ENCODE measurements at regions not wholly inside any gene's neighbourhood (a gene's known extent, or its start where the extent isn't known, plus 50 kb on each side); places are given as distances from the start of the nearest gene placed in this dataset.
A peak's percentile ranks its signal among the peaks of the same experiment; 100 is the strongest.
"Not testable (repeated sequence)": the region's sequence is repeated elsewhere in the genome, so short reads cannot be mapped to it uniquely, and the experiment has no call there.

- Mint-ChIP-seq H3K36me3 (no peaks in the 10 kb centered on the region), H3K4me3 (no peak overlapping the region), H3K9me3 (no peaks in the 10 kb centered on the region), H3K27ac (no peak overlapping the region), H3K27me3 (no peaks in the 10 kb centered on the region), H3K4me1 (no peaks in the 10 kb centered on the region)
- POLR2A ChIA-PET: no interaction called here
- no peak for ATAC-seq (ENCODE audit: low read depth)
- DNase-seq: no peak
Observed at GRCh38 chr15:99873451-99873850, 140.2 kb upstream of the LYSMD4 start.

DNA sequence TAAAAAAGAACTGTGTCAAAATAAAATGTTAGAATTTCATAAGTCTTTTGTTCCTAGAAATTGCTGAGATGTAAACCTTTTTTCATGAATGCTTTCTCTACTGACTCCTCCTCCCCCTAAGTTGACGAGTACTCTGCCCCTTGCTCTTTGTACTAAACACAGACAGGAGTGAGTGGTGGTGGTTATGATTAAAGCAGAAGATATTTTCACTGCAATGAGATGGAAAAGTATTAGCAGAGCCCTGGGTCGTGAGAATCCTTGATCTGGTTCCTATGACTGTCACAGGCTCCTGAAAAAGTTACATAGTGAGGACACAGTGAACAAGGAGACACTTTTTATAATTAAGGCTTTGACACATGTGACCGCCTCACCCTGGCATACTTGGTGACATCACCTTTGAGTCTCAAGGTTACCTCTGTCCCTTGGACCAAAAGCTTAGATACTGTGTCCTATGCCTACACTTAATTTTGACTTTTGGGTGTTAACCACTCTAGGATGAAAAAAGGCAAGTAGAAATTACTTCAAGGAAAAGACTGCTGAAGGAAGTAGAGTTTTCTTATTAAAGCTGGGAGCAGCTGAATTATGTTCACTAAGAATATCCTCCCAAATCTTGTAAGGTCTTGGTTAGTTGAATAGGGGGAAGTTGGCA lies 130.4 kb upstream of the LYSMD4 start:
- no peaks in the 10 kb centered on the region for H3K36me3 Mint-ChIP-seq
- no peak overlapping the region for H3K4me3 Mint-ChIP-seq
- no peaks in the 10 kb centered on the region for H3K27me3 Mint-ChIP-seq
- no peak overlapping the region for H3K27ac Mint-ChIP-seq
- POLR2A ChIA-PET: no interaction called here
- H3K9me3 Mint-ChIP-seq: no peaks in the 10 kb centered on the region
- no peaks in the 10 kb centered on the region for H3K4me1 Mint-ChIP-seq
- DNase-seq: no peak
- no peak for ATAC-seq (ENCODE audit: low read depth)

DNA sequence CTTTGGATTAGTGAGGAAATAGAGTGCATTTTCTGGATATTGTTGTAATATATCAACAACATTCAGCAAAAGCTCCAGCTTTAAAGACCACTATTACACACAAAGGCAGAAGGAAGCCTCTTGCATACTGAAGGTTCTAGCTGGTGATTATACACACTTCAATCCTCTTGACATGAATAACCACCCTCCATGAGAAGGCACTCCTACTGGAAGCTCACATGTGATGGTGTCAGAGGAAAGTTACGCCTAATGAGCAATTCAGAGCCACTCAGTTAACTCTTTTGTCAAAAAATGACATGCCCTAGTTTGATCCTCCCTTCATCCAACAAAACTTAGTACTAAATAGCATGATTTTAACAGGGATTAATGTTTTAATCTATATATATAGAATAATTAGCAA lies 124.6 kb upstream of the LYSMD4 start:
- Mint-ChIP-seq H3K9me3 (no peaks in the 10 kb centered on the region), H3K4me1 (no peaks in the 10 kb centered on the region), H3K36me3 (no peaks in the 10 kb centered on the region), H3K27me3 (no peaks in the 10 kb centered on the region), H3K27ac (no peak overlapping the region), H3K4me3 (no peak overlapping the region)
- DNase-seq: no peak
- POLR2A ChIA-PET: no interaction called here
- ATAC-seq (ENCODE audit: low read depth): no peak

- Mint-ChIP-seq H3K36me3 (peaks cover 6% of the 10 kb centered on the region), H3K4me1 (no peaks in the 10 kb centered on the region), H3K4me3 (no peak overlapping the region), H3K9me3 (no peaks in the 10 kb centered on the region), H3K27me3 (no peaks in the 10 kb centered on the region), H3K27ac (no peak overlapping the region)
- DNase-seq: no peak
- POLR2A ChIA-PET: no interaction called here
- no peak for ATAC-seq (ENCODE audit: low read depth)
Observed at GRCh38 chr15:99850517-99850916, 117.3 kb upstream of the LYSMD4 start.

DNA sequence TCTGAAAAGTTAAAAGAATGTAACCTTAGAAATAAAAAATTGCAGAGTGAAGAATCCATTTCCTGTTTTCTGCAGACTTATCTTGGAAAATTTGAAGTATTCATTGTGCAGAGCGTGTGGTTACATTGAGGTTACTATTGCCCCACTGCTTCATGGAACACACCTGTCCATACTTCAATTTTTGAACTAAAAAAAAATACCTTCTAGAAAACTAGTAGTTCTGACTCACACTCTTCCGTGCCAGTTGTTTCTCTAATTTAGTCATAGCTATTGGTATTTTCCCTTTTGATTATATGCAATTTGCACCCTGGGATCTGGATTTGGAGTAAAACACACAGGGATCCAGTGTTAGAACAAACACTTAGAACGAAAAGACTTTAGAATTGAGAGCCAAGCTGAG lies 111.8 kb upstream of the LYSMD4 start:
- no peak overlapping the region for H3K27ac Mint-ChIP-seq
- no peak for DNase-seq
- H3K4me1 Mint-ChIP-seq: peaks cover 7% of the 10 kb centered on the region
- peak; percentile 39 for ATAC-seq (ENCODE audit: low read depth)
- H3K9me3 Mint-ChIP-seq: no peaks in the 10 kb centered on the region
- H3K36me3 Mint-ChIP-seq: peaks cover 8% of the 10 kb centered on the region
- no peaks in the 10 kb centered on the region for H3K27me3 Mint-ChIP-seq
- no peak overlapping the region for H3K4me3 Mint-ChIP-seq
- POLR2A ChIA-PET: no interaction called here

- no peak for ATAC-seq (ENCODE audit: low read depth)
- no peaks in the 10 kb centered on the region for H3K27me3 Mint-ChIP-seq
- POLR2A ChIA-PET: no interaction called here
- DNase-seq: no peak
- no peaks in the 10 kb centered on the region for H3K9me3 Mint-ChIP-seq
- no peak overlapping the region for H3K27ac Mint-ChIP-seq
- peaks cover 12% of the 10 kb centered on the region for H3K36me3 Mint-ChIP-seq
- peaks cover 7% of the 10 kb centered on the region for H3K4me1 Mint-ChIP-seq
- no peak overlapping the region for H3K4me3 Mint-ChIP-seq
Observed at GRCh38 chr15:99844150-99844549, 110.9 kb upstream of the LYSMD4 start.

DNA sequence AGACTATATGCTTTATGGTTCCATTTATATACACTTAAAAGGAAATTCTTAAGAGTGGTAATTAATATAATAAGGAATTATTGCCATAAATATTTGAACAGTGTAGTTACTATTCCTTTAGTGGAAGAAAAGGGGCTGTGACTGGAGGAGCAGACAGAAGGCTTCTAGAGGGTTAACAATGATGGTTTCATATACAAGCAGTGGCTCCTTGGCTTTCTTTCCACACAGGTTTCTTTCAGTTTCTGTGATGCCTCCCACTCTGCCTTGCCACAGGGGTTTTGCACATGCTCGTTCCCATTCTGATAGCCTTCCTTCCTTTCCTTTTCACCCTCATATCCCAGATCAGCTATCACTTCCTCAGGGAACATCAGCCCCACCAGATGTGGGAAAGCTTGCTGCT lies 108.8 kb upstream of the LYSMD4 start:
- Mint-ChIP-seq H3K4me3 (no peak overlapping the region), H3K9me3 (peaks cover 2% of the 10 kb centered on the region), H3K27ac (no peak overlapping the region), H3K36me3 (peaks cover 21% of the 10 kb centered on the region), H3K4me1 (peaks cover 7% of the 10 kb centered on the region), H3K27me3 (no peaks in the 10 kb centered on the region)
- peak; percentile 28 for ATAC-seq (ENCODE audit: low read depth)
- POLR2A ChIA-PET: no interaction called here
- DNase-seq: no peak

GRCh38 chr15:99826157-99826780 lies 93.0 kb upstream of the LYSMD4 start:
- Mint-ChIP-seq H3K27ac (no peak overlapping the region), H3K27me3 (no peaks in the 10 kb centered on the region), H3K36me3 (peaks cover 44% of the 10 kb centered on the region), H3K4me3 (no peak overlapping the region), H3K9me3 (peaks cover 15% of the 10 kb centered on the region), H3K4me1 (peaks cover 11% of the 10 kb centered on the region)
- DNase-seq (no peak), ATAC-seq (ENCODE audit: low read depth) (no peak)
- POLR2A ChIA-PET: no interaction called here

DNA sequence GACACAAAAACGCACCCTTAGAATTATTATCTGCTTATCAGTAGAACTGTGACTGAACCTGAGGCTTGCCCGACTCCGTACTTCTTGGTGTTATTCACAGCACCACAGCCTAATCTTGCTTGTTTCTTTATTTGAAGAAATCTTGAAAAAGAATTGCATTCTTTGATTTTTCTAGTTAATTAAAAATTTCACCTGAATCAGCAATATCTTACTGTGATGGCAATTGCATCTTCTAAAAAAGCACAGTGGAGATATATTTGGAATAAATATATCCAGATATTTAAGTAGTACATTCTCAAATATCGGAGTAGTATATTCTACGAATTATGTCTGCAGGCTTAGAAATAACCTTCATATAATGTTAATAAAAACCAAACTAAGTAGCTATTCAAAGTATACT lies 90.1 kb upstream of the LYSMD4 start:
- Mint-ChIP-seq H3K4me1 (peaks cover 11% of the 10 kb centered on the region), H3K4me3 (no peak overlapping the region), H3K27ac (no peak overlapping the region), H3K36me3 (peaks cover 32% of the 10 kb centered on the region), H3K27me3 (no peaks in the 10 kb centered on the region), H3K9me3 (peaks cover 9% of the 10 kb centered on the region)
- ATAC-seq (ENCODE audit: low read depth): no peak
- no peak for DNase-seq
- POLR2A ChIA-PET: no interaction called here

- H3K4me3 Mint-ChIP-seq: no peak overlapping the region
- DNase-seq (no peak), ATAC-seq (ENCODE audit: low read depth) (no peak)
- peaks cover 6% of the 10 kb centered on the region for H3K9me3 Mint-ChIP-seq
- peaks cover under 1% of the 10 kb centered on the region for H3K4me1 Mint-ChIP-seq
- peaks cover 32% of the 10 kb centered on the region for H3K36me3 Mint-ChIP-seq
- no peaks in the 10 kb centered on the region for H3K27me3 Mint-ChIP-seq
- no peak overlapping the region for H3K27ac Mint-ChIP-seq
- POLR2A ChIA-PET: no interaction called here
Observed at GRCh38 chr15:99819981-99820718, 86.9 kb upstream of the LYSMD4 start.

- Mint-ChIP-seq H3K4me3 (no peak overlapping the region), H3K9me3 (peaks cover under 1% of the 10 kb centered on the region), H3K36me3 (peaks cover 21% of the 10 kb centered on the region), H3K27me3 (no peaks in the 10 kb centered on the region), H3K4me1 (no peaks in the 10 kb centered on the region), H3K27ac (no peak overlapping the region)
- POLR2A ChIA-PET: no interaction called here
- ATAC-seq (ENCODE audit: low read depth): no peak
- DNase-seq: no peak
Observed at GRCh38 chr15:99818872-99819271, 85.6 kb upstream of the LYSMD4 start.

DNA sequence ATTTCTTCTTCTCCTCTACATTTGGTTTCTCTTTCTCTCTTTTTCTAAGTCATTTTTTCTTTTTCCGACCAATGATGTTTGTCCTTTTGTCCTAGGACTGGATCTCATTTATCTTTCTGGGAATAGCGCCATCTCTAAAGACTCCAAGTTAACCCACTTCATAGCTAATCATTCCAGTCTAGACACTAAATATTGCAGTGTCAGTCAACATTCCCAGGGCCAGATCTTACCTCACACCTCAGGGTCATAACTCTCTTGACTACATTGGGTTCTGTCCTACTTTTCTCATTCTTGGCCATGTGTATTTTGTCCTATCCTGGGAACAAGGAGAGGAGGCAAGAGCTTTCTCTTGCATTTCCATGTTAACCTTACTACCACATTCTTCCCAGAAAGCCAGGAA lies 83.6 kb upstream of the LYSMD4 start:
- H3K27ac Mint-ChIP-seq; DNase-seq; H3K4me1 Mint-ChIP-seq; H3K4me3 Mint-ChIP-seq; H3K27me3 Mint-ChIP-seq; ATAC-seq (ENCODE audit: low read depth); H3K9me3 Mint-ChIP-seq; POLR2A ChIA-PET: not testable (repeated sequence)
- H3K36me3 Mint-ChIP-seq: peaks cover 28% of the 10 kb centered on the region

DNA sequence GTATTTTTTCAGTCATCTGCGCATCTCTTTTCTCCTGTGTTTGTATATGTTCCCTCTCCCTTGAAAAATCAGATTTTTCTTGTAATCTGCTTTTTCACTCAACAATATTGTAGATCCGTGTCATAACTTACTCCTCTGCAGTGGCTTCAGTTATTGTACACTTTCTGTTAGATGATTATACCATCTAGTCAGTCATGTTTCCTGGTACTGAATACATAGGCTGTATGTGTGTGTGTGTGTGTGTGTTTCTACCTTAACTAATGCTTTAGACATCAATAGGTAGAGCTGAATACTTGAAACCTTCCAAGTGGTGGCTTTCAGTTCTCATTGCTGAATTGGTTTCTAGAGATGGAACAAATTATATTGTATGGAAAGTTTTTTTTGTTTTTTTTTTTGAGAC lies 77.4 kb upstream of the LYSMD4 start:
- H3K27me3 Mint-ChIP-seq; DNase-seq; H3K9me3 Mint-ChIP-seq; ATAC-seq (ENCODE audit: low read depth); POLR2A ChIA-PET: not testable (repeated sequence)
- H3K4me3 Mint-ChIP-seq: peak overlapping the region; percentile 24
- peaks cover 12% of the 10 kb centered on the region for H3K4me1 Mint-ChIP-seq
- H3K27ac Mint-ChIP-seq: peak overlapping the region; percentile 3
- H3K36me3 Mint-ChIP-seq: peaks cover 18% of the 10 kb centered on the region

- H3K27me3 Mint-ChIP-seq; DNase-seq; H3K27ac Mint-ChIP-seq; H3K4me3 Mint-ChIP-seq; H3K4me1 Mint-ChIP-seq; H3K9me3 Mint-ChIP-seq; ATAC-seq (ENCODE audit: low read depth); POLR2A ChIA-PET; H3K36me3 Mint-ChIP-seq: not testable (repeated sequence)
Observed at GRCh38 chr15:99799854-99800250, 66.6 kb upstream of the LYSMD4 start.

All from activated naive CD8-positive, alpha-beta T cell treated with anti-CD3 and anti-CD28 coated beads, Interleukin-2, amount 10 ng/mL, durations not matched to agents 7 days and 5 days (primary cell).